ENCODE measurements at regions not wholly inside any gene's neighbourhood (a gene's known extent, or its start where the extent isn't known, plus 50 kb on each side); places are given as distances from the start of the nearest gene placed in this dataset.

DNA sequence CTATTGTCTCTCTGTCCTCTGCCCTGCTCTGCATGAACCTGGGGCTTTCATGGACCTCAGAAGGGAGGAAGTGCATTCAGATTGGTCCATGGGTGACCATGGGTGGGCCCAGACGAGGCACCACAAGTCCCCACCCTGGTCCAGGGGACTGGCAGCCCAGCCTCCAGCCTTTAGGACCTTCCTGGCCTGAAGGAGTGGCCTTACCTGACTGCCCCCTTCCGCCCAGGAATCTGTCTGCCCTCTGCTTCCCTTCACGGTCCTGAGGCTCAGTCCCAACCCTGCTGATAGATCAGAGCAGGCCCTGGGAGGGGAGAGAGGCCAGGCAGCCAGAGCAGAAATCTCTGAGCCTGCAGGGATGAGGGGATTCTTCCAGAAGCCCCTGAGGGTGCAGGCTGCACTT lies 455.4 kb downstream of the PCDH18 start:
- FAIRE-seq: no peak

DNA sequence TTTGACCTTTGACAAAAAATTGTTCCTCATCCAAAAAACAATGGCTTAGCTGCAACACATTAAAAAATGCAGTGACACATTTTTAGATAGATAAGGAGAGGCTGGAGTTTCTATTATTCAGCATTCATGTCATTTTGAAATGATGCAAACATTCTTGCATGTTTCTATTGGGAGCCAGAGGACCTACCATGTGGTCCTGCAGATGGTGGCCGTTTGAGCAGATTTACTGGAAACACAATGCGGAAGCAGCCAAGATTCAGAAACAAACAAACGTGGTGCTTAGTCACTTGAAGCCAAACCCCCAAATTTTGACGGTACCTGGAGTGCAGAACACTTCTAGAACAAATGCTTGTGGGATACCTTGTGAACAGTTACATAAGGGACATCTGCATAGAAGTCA lies 456.7 kb downstream of the PCDH18 start:
- FAIRE-seq: no peak
- no peak for DNase-seq (ENCODE audit: low spot score)

More for the DNA sequence above, 455.4 kb downstream of the PCDH18 start:
- no peak for DNase-seq (ENCODE audit: low spot score)

DNA sequence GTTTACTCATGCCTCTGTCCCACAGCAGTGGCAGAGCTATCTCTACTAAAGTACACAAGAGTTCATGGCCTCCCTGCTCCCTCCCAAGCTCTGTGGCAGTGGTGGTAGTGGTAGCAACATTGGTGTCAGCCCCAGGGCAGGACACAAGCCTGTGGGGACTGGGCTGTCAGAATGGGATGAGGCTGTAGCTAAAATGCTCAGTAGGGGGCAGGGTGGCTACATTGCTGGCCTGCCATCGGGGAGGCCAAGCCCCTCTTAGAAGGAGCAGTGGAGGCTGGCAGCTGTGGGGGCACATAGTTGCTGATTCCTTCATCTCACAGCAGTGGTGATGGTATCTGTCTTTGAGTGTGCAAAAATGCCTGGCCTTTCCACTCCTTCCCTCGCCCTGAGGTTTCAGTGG lies 461.7 kb downstream of the PCDH18 start:
- no peak for DNase-seq (ENCODE audit: low spot score)

DNA sequence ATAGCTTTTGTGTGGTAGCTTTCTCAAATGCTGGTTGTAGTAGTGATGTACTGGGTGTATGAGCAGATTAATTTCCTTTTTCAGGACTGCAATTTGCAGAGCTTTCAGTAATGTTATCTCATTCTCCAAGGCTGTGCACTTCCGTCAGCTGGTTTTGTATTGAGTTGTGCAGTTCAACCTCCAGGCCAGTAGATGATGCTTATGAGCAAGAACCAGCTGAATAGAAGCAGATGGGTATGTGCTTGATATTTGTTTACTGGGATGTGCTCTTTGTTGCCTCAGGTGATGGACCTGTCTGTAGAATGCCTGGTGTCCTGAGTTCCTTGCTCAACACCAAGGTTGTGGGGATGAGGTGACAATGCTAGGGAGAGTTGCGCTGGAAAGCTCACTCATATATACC lies 462.8 kb downstream of the PCDH18 start:
- FAIRE-seq: no peak
- DNase-seq (ENCODE audit: low spot score): no peak

More for the DNA sequence above, 461.7 kb downstream of the PCDH18 start:
- FAIRE-seq: no peak

DNA sequence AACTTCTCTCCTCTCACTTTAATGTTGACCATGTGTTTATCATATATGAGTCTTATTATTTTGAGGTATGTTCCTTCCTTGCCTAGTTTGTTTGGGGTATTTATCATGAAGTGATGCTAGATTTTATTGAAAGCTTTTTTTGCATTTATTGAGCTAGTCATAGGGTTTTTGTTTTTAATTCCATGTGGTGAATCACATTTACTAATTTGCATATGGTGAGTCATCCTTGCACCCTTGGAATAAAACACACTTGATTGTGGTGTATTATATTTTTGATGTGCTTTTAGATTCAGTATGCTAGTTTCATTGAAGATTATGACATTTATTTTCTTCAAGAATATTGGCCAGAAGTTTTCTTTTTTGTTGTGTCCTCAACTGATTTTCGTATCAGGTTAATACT lies 464.6 kb downstream of the PCDH18 start:
- FAIRE-seq: no peak
- DNase-seq (ENCODE audit: low spot score): no peak

DNA sequence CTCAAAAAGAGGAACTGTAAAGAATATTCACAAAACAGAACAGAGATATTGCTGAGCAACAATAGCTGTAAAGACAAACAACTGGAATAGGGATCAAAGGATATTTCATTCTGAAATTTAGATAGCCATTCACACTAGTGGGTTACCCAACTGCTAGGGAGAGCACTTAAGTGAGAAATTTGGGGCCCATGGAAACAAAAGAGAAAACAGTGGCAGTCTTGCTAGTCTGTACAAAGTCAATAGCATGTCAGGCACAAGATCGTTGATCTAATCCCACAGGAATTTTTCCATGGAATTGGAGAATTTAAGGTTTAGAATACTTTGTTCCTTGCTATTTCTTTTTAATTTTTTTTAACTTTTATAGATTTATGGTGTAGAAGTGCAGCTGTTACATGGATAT lies 467.0 kb downstream of the PCDH18 start:
- FAIRE-seq (no peak), DNase-seq (ENCODE audit: low spot score) (no peak)

DNA sequence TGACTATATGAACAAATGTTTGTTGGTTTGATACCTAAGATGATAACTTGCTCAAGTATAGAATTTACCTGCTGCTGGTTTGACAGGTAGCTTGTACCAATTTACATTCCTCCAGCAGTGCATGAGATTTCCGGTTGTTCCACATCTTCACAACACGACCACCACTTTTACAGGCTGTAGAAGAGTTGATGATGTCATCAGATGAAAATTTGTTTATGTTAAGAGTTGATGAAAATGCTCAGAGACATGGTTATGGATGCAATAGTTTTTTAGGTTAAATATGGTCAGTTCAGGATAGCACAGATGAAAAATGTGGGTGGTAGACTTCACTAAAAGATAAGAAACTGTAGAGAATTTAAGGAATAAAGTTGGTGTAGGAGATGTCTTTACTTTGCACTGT lies 468.3 kb downstream of the PCDH18 start:
- DNase-seq (ENCODE audit: low spot score) (no peak), FAIRE-seq (no peak)

DNA sequence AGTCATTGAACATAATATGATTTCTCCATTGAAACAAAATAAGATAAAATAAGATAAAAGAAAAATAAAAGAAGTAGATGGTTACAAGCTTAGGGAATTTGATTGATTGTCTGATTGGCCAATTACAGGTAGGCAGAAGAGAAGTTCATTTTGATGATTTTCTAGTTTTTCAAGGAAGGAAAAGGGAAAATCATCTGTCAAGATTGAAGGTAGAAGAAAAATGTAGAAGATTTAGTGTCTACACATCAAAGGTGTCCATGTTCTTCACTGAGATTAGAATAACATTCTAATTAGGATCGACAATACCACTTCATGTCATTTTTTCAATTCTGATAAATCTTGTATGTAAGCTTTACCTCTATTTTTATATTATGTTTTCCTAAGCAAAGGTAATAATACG lies 489.1 kb downstream of the PCDH18 start:
- DNase-seq (ENCODE audit: low spot score) (no peak), FAIRE-seq (no peak)

DNA sequence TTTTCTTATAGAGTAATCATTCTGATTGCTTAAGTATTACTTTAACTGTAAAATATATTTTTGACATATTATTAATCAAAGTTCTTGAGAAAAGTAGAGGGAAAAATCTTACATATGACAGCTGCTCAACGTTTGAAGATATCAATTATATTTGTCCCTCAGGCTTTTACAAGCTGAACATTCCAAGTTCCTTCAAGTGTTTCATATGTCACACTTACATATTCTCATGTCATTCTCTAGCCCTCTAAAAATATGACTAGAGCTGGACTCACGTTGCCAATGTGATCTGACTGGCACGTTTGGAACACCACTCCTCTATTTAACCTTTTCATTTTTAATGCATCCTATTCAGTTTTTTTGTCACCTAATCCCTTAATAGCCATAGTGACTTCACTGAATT lies 492.9 kb downstream of the PCDH18 start:
- no peak for FAIRE-seq
- no peak for DNase-seq (ENCODE audit: low spot score)

DNA sequence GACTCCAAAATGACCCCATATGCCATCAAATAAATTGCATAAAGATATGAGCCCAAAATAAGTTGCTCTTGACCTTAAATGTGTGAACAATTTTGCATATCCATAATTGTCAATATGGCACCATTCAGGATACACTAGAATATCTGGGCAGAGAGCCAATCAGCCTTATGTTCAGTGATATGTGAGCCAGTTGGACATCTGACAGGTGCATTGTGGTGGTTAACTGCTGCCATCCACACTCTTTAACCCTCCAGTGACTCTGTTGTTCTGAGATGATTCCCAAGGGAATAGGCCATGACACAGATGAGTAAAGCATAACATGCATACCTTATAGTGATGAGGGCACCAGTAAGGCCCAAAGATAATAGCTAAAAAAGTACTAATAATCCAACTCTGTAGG lies 500.1 kb downstream of the PCDH18 start:
- no peak for FAIRE-seq
- DNase-seq (ENCODE audit: low spot score): no peak

DNA sequence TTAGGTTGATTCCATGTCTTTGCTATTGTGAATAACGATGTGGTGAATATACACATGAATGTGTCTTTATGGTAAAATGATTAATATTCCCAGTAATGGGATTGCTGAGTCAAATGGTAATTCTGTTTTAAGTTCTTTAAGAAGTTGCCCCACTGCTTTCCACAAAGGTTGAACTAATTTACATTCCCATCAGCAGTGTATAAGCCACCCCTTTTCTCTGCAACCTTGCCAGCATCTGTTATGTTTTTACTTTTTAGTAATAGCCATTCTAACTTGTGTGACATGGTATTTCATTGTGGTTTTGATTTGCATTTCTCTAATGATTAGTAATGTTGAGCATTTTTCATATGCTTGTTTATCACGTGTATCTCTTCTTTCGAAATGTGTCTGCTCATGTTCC lies 503.3 kb downstream of the PCDH18 start:
- DNase-seq (ENCODE audit: low spot score) (no peak), FAIRE-seq (no peak)

DNA sequence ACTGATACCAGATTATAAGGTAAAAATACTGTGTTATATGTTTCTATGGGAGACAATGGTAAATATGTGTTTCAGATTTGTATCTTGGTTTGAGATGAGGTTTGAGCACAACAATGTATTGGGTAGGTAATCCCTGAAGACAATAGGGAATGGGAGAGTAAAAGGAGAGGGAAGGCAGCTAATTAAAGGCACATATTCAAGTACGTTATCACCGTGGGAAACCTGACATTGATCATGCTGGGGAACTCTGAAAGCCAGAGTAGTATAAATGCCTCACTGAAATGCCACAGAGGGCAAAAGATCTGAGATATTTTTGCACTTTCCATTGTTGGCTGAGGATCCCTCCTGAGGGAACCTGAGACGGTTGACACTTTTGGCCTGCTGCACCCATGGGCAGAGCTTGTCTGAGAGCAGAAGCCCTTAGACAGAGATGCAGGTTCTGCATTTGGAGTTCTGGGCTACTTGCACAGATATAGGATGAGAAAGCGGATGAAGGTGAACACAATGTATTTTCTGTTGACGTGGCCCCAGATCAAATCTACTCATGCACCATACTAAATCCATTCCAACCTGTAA lies 506.7 kb downstream of the PCDH18 start:
- DNase-seq (ENCODE audit: low spot score) (no peak), FAIRE-seq (no peak)

DNA sequence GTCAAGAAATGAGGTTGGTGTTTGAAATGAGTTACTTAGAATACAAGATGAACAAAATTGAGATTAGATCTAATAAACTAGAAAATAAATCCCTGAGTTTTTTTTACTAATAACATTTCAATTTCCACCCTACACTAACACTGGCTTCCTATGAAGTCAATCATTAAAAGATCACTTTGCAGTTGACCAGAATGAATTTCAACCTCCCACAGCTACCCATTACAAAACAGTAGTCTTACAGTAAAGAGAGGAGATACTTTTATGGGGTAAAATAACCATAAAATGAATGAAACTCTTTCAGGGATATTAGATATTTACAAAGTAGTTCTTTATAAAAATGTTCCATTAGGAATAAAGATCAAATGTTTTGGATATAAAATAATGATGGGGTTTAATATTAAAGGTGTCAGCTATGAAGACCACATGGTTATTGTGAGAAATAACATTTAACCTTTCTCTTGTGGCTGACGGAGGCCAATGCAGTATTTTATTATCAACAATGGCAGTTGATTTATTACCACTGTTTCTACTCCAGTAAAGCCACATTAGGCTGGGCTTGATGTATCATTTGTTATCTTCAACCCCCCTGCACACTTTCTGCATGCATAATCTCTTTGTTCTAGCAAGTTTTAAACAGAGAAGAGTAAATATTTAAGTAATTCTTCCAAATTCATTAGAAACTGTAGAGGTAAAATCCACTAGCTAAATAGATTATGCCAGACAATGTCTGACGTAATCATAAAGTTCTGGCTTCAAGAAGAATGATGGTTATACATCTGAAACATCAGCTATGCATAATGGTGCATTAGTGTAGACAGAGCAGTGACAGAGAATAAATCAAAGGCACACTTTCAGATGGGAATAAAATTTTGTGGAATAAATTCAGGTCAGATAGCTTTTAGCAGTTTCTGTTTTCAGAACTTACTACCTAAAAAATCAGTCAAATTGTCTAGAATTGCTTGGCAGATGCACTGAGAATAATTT lies 516.6 kb downstream of the PCDH18 start:
- DNase-seq (ENCODE audit: low spot score) (no peak), FAIRE-seq (no peak)

DNA sequence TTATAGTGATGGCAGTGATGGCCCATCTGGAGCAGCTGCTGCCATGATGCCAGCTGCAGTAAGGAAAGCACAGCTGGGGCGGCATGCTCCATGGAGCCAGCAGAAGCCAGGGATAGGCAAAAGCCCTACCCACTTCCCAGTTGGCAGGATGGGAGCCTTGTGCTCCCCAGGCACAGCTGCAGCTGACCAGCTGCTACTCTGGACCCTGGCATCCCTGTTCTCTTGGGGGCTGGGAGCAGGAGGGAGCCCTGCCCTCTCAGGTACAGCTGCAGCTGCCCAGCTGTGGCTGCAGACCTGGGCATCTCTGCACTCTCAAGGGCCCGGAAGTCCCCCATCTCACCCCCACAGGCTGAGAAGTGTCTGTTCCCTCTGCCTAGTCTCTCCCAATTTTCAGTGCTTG lies 531.9 kb downstream of the PCDH18 start:
- DNase-seq (ENCODE audit: low spot score): no peak
- FAIRE-seq: no peak

DNA sequence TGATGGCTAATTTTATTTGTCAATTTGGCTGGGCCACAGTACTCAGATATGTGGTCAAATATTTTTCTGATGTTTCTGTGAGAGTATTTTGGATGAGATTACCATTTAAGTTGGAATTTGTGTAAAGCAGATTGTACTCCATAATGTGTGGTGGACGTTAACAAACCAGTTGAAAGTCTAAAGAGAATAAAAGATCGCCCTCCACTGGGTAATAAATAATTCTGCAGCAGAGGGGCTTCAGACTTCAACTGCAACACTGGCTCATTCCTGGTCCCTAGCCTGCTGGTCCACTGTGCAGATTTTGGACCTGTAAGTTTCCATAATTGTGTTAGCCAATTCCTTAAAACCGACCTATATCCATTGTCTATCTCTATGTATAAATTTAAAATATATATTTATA lies 540.3 kb downstream of the PCDH18 start:
- DNase-seq (ENCODE audit: low spot score): no peak
- no peak for FAIRE-seq

DNA sequence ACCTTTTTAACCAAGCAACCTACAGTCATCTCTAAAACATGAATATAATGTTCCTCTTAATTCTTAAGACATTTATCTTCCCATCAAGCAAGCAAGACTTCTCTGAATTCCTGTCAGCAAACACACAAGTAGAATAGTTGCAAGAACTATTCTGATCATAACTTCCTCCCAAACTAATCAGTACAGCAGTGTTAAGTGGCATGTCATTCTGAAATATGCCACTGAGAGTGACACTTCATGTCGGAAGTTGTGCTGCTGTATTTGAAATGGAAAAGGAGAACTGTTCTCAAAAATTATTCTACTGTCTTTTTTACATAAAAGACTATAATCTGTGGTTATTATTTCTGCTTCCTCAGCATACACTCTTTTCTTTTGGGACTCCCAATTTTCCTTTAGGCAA lies 546.6 kb downstream of the PCDH18 start:
- DNase-seq (ENCODE audit: low spot score) (no peak), FAIRE-seq (no peak)

DNA sequence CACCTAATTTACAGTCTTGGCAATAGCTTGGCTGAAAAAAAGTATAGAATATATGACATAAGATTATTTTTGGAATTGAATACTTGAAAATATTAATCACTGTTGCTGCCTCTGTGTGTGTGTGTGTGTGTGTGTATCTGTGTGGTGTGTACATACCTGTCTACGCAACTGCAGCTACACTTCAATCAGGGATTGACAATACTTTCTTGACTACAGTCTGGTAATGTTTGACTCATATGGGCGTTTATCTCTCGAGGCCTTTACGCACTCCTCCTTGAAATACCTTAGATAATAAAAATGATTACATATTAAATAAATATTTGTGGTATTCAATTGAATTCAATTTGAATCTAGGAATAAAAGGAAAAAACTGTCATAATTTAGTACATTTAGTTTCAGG lies 565.2 kb downstream of the PCDH18 start:
- no peak for DNase-seq (ENCODE audit: low spot score)
- FAIRE-seq: no peak

DNA sequence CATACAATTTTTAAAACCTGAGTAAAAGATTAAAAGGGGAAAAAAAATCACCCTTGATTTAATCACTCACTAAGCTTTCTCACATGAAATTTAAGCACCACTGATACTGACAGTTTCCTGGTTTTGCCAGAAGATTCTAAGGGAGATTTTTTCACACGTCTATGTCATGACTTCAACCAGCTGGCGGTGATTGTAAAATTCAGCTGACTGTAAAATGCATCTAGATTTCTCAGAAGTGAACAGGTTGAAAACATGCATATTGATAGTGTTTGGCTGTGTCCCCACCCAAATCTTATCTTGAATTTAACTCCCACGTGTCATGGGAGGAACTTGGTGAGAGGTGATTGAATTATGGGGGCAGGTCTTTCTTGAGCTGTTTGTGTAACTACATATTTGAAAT lies 566.8 kb downstream of the PCDH18 start:
- DNase-seq (ENCODE audit: low spot score) (no peak), FAIRE-seq (no peak)

DNA sequence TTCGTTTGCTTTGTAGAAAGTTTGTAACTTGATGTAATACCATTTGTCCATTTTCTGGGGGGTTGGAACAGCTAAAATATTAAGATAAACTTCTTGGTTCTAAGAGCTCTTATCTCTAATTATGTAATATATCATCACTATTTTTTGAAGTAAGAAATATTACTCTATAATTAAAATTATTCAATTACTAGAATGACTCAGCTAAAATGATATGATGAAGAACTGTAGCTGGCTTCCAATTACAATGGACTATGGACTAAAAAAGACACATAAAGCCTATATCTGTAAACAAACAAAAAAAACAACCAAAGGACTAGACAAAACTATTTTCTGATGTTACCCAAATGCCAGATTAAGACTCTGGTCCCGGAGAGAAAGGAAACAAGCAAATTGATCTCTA lies 569.4 kb downstream of the PCDH18 start:
- FAIRE-seq (no peak), DNase-seq (ENCODE audit: low spot score) (no peak)

DNA sequence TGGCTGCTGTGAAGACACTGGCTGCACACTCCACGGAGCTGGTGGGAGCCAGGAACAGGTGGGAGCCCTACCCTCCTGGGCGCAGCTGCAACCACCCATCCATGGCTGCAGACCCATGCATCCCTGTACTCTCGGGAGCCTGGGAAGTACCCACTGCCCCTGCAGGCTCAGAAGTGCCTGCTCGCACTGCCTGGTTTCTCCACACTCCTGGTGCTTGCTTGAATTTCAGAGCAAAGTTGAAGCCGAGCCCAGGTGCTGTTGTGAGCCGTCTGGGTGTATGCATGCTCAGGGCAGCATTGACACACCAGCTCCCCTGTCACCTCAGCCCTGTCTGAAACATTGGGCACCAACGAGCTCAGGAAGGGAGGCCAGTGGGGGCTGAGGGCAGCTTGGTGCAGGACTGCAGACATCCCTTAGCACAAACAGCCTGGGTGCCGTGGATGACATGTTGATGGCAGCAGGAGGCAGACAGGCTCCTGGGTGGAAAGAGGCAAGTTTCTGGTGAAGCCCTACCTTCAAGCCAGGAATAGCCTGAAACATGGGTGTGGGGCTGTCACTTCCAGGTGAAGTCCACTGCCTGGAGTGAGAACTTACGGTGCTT lies 585.9 kb downstream of the PCDH18 start:
- no peak for FAIRE-seq
- DNase-seq (ENCODE audit: low spot score): no peak

DNA sequence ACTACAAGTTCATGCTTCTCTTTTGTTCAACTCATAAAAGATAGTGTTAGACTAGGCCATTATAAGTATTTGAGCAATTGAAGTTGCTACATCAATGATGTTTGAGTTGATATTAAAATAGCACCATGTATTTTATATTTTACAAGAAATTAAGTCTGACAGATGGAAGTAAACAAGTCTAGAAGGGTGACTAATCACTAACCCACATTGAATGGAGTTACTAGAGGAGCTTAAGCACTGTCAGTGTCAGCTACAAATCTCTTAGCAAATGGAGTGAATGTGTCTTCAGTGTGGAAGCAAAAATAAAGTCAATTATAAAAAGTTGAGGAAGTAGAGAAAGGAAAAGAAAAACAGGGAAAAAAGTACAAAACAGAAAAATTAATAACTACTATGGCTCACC lies 592.5 kb downstream of the PCDH18 start:
- FAIRE-seq (no peak), DNase-seq (ENCODE audit: low spot score) (no peak)

DNA sequence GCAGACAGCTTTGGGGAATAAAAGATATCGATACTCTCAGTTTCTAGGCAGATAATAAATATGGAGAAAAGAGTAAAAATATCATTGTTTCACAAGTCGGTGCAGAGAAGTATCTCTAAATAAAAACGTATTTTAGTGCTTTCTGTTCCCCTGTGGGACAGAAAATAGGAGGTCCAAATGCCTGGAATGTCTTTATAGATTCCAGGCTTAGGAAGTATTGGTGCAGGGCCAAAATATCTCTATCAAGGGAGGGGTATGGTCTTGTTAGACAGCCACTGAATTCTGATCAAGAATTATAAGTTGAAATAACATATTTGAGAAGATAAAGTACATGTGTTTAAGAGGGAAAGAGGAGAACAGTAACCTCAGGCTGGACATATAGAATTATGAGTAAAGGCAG lies 596.4 kb downstream of the PCDH18 start:
- DNase-seq (ENCODE audit: low spot score) (no peak), FAIRE-seq (no peak)

DNA sequence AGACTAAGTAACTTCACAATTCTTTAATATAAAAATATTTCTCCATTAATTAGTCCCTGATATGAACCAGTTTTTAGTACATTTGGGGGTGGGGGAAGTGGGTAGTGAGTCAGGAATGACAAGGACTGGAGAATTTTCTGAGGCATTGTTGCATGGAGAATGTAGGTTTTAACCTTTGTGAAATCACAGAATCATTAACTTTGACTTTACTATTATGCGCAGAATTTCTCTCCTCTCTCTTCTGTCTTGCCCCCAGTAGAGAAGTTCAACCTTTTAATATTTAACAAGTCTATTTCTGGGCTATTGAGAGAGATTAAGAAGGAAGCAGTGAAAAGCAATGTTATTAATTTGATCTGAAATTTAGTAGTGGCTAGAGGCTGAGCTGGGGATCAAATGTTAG lies 597.0 kb downstream of the PCDH18 start:
- FAIRE-seq (no peak), DNase-seq (ENCODE audit: low spot score) (no peak)

Measured in urothelium cell line (cell line).